Limb (tissue), 2 donors: ENCODE measurements at regions not wholly inside any gene's neighbourhood (a gene's known extent, or its start where the extent isn't known, plus 50 kb on each side); places are given as distances from the start of the nearest gene placed in this dataset.
"Not testable (repeated sequence)": the region's sequence is repeated elsewhere in the genome, so short reads cannot be mapped to it uniquely, and the experiment has no call there.

Experiments used
- DNase-seq, 2 donors: peaks; one replicate each; pipeline ENCODE4 v3.0.0-alpha.2; 2016; ENCODE audit errors: extremely low spot score in 2 of 2

DNA sequence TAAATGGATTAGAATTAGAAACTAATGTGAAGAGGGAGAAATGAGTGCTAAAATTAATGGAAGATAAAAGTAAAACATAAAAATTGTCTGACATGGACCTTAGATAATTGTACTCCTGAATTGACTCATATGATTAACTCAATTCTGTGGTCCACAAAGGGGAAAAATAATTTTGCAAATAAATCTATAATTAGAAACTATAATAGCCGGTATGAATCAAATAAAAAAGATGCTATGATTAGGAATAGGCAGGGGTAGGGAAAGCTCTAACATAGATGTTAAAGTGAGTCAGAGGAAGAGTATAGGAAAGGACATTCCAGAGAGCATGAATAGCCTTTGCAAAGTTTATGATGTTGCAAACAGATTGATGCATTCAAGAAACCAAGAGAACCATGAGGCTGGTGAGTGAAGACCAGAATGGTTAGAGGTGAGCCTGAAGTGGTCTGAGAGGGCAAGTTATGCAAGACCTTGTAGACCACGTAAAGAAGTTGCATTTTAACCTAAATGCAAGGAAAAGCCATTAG lies 262.1 kb upstream of the CA10 start:
- DNase-seq, result no peak

DNA sequence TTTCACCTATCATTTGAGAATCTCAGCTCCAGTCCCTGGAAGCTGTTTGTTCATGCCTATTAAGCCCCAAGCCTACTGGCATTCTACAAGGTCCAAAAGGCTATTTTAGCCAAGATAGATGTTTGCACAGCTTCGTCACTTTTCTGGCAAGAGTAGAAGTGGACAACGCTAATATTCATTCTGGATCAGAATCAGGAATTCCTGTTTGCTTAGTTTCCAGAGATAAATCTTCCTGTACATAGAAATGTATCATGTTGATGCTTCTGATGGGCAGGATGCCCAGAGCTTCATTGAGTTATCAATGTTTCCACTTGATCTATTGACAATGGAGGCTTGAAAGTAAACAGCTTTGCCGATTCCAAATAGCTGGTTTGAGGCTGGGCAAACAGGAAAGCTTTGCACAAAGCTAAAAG lies 260.7 kb upstream of the CA10 start:
- no peak for DNase-seq

DNA sequence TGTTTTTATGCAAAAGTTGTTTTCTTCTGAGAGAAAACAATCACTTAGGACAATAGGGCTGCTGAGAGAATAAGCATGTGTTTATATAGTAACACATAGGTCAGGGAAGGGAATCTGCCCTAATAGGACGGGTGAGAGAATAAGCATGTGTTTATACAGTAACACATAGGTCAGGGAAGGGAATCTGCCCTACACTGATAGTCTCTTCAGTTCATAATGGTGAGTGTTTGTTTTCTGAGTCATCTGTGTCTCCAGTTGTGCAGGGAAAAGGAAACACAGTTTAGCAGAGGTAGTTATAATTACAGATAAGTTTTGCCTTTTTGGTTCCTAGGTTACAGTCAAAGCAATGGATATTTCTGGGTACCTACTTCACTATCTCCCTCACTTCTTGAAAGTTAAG lies 252.3 kb upstream of the CA10 start:
- DNase-seq, result no peak

DNA sequence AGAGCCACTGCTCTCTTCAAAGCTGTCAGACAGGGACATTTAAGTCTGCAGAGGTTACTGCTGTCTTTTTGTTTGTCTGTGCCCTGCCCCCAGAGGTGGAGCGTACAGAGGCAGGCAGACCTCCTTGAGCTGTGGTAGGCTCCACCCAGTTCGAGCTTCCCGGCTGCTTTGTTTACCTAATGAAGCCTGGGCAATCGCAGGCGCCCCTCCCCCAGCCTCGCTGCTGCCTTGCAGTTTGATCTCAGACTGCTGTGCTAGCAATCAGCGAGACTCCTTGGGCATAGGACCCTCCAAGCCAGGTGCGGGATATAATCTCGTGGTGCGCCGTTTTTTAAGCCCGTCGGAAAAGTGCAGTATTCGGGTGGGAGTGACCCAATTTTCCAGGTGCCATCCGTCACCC lies 250.7 kb upstream of the CA10 start:
- not testable (repeated sequence) for DNase-seq

GRCh38 chr17:52395308-52395707 lies 236.8 kb upstream of the CA10 start:
- DNase-seq, result no peak

GRCh38 chr17:52390422-52390821 lies 231.9 kb upstream of the CA10 start:
- DNase-seq, result no peak

GRCh38 chr17:52389632-52390031 lies 231.1 kb upstream of the CA10 start:
- no peak for DNase-seq

DNA sequence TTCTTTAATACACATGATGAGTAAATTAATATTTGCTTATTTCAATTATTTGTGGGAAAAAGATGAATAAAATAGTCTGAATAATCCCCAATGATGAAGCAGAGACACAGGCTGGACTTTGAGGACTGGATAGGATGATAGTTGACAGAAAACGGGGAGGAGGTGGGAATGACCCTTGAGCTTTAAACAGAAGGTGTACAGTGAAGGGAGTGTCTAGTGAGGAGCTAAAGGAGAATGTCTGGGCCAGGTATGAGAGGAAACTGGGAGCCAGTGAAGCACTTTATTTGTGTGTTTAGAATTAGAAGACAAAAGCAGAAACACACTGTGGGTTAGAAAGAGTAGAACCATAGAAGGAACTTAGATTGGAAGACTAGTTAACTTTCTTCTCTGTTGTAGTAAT lies 230.4 kb upstream of the CA10 start:
- DNase-seq, result no peak

GRCh38 chr17:52384695-52385094 lies 226.2 kb upstream of the CA10 start:
- no peak for DNase-seq

- peak; percentile 52 to 67 for DNase-seq
These were observed 225.1 kb upstream of the CA10 start for GRCh38 chr17:52383493-52384100.

DNA sequence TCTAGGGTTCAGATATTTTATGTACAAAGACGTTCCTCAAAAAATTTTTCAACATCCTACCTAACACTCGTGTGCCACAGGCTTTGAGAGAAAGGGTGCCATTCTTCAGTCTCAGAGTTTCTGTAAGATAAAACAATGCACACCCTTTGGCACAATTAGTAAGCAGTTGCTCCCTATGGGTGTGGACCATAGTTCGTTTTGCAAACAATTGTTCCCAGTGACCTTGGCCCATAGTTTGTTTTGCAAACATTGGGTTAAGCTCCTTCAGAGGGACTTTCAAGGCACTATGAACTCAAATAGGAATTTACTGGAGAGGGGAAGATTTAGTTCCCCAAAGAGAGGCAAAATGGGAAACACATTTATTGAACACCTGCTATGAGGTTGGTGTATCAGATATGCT lies 220.3 kb upstream of the CA10 start:
- DNase-seq, result no peak

DNA sequence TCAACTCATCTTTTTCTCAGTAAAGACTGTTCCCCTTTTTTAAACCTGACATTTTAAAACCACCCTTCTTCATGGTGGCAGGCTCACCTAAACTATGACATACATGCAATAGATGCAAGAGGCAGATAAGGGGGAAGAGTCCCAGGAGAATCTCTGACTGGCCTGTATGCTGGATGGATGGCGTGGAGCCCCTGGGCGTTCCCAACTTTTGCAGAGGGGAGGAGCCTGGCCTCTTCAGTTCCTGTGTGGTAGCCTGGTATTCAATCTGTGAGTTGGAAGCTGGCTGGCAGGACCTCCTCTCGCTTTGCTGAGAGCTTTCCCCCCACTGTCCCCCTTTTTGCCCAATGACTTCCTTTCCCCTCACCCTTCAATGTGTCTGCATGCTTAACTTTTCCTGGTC lies 217.6 kb upstream of the CA10 start:
- DNase-seq, result no peak

DNA sequence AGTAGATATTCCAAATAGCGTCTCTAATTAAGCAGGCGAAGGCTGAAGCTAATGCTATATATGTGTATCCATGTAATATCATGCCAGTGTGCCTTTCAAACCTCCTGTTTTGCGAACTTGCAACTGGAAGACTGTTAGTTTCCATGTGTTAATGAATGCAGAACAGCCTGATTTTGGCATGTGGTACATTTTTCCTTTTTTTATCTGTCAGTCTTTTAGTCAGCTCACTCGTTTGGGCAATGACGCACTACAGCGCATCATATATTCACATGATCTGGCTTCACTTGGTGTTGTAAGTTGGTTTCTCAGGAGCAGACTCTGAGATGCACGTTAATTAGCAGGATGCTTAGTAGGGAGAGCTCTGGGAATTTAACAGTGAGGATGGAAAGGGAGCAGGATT lies 210.4 kb upstream of the CA10 start:
- no peak for DNase-seq

DNA sequence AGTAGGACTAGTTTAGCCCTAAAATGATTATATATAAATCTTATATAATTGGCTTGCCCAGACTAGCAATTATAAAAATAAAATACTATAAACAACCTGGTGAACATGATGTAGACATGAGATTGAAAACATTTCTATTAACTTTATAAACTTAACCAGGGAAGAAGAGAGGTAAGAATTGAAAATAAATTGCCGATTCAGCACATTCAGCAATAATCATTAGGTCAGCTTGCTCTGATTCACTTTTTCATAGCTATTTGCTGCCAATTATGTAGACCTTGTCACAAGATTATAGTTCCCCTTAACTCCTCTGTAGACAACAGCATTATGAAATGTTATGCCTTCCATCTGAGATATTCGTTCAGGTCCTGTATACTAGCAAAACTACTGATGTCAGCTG lies 199.3 kb upstream of the CA10 start:
- no peak for DNase-seq

DNA sequence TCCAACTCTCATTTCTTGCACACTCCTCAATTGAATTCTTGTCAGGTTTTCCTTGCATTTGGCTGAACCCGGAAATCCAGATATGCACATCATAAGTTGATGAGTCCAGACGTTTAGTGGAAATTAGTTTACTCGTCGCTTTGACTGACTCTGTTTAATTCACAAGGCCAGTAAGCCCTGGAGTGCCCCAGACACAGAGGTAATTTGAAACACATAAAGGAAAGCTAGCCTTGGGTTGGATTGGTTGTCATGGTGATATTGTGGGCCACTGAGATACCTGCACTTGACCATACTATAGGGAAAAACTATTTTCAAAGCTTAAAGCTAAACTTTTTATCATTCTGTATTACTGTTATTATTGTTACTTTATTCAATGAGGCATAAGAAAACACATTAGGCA lies 178.3 kb upstream of the CA10 start:
- DNase-seq, result no peak

DNA sequence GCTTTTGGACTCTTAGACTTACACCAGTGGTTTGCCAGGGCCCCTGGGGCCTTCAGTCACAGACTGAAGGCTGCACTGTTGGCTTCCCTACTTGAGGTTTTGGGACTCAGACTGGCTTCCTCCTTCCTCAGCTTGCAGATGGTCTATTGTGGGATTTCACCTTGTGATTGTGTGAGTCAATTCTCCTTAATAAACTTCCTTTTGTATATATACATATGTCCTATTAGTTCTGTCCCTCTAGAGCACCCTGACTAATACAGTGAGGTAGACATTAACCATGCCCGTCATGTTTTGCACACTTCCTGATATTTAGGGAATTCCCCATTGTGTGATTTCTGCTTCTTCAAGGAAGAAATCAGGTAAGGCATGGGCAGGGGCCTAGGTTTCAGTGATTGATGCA lies 147.8 kb upstream of the CA10 start:
- DNase-seq, result no peak

- DNase-seq, result no peak
These were observed 140.4 kb upstream of the CA10 start for GRCh38 chr17:52298881-52299280.

DNA sequence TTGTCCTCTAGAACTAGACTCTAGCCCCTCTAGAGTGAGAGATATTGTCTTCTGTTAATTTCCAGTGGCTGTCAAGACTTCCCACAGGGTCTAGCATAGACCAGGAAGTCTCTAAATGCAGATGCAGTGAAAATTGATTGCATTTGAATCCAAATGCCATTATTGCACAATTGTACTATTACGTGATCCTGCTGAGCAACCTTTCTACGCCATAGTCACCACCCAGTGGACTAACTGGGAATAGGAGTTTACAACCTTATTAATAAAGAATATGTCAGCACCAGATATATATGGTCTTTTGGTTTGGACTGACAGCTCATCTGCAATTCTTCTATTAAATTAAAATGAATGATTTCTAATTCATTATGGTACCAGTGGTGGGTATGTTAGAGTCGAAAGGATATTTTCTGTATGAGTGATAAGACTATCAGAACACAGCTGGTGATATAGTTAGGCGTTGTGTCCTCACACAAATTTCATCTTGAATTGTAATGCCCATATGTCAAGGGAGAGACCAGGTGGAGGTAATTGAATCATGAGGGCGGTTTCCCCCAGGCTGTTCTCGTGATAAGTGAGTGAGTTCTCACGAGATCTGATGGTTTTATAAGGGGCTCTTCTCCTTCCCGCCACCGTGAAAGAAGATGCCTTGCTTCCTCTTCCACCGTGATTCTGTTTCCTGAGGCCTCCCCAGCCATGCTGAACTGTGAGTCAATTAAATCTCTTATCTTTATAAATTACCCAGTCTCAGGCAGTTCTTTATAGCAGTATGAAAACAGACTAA lies 138.9 kb upstream of the CA10 start:
- DNase-seq, result no peak

DNA sequence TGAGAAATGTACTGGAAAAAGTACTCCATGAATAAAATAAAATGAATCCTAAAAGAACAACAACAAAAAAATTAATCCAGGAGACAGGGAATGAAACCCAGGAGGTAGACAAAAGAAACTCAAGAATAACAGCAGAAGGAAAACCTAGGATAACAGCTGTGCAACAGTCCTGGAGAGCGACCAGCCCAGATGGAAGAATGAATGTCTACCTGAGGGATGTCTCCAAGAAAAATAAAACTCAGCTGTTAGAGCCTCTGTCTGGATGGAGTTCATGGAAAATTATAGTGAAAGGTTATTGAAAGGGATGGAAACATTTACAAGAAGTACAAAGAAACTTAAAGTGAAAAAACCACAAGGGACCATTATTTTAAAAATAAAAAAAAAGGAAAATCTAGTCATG lies 135.8 kb upstream of the CA10 start:
- DNase-seq, result peak in 1 of 2 donors; percentile 34

- no peak for DNase-seq
These were observed 129.1 kb upstream of the CA10 start for GRCh38 chr17:52287611-52288010.

GRCh38 chr17:52283872-52284271 lies 125.4 kb upstream of the CA10 start:
- DNase-seq, result no peak

- no peak for DNase-seq
These were observed 118.0 kb upstream of the CA10 start for GRCh38 chr17:52276381-52277008.

DNA sequence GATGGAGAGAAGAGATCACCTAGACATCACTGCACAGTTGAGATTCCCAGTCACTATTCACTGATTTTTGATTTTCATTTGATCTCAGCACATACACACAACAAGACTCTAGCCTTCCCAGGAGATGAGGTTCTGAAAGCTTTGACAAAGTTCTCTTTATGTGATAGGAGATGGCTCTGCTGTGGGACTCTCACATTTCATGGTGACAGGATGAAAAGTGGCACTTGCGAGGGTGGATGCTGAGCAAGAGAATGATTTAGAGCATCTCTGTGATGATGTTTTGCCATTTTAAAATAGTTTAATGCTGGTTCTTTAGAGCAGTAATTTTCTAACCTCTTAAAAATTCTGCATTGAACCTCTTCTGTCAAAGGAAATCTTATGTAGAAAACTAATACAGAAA lies 113.3 kb upstream of the CA10 start:
- DNase-seq, result no peak
